ENCODE measurements at regions not wholly inside any gene's neighbourhood (a gene's known extent, or its start where the extent isn't known, plus 50 kb on each side); places are given as distances from the start of the nearest gene placed in this dataset.

- DNase-seq (ENCODE audit: extremely low read depth, low read depth), result no peak
These were observed 55.3 kb upstream of the POM121L12 start for GRCh38 chr7:52980129-52980528.

DNA sequence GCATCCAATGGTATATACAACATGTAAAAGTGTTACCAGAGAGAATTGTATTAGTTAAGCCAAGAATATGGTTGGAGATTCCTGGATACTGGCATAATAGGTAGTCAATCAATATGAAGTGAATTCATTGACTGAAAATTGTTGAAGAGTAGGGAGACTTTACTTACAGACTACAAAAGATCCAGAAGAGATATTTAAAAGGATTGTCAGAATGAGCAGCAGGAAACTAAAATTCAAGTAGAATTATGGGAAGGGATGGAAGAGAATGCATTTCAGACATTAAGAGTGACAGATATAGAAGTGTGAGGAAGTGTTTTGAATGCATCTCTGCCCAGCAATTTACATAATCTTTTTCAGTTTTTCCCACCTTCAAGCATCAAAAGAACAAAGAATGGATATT, 62.3 kb upstream of the POM121L12 start:
- DNase-seq (ENCODE audit: extremely low read depth, low read depth), result no peak

- DNase-seq (ENCODE audit: extremely low read depth, low read depth), result no peak
These were observed 72.9 kb upstream of the POM121L12 start for GRCh38 chr7:52962402-52963076.

- no peak for DNase-seq (ENCODE audit: extremely low read depth, low read depth)
These were observed 74.3 kb upstream of the POM121L12 start for GRCh38 chr7:52961084-52961483.

- DNase-seq (ENCODE audit: extremely low read depth, low read depth), result no peak
These were observed 75.4 kb upstream of the POM121L12 start for GRCh38 chr7:52959878-52960660.

GRCh38 chr7:52959336-52959735, 76.1 kb upstream of the POM121L12 start:
- no peak for DNase-seq (ENCODE audit: extremely low read depth, low read depth)

GRCh38 chr7:52958621-52959140, 76.8 kb upstream of the POM121L12 start:
- no peak for DNase-seq (ENCODE audit: extremely low read depth, low read depth)

DNA sequence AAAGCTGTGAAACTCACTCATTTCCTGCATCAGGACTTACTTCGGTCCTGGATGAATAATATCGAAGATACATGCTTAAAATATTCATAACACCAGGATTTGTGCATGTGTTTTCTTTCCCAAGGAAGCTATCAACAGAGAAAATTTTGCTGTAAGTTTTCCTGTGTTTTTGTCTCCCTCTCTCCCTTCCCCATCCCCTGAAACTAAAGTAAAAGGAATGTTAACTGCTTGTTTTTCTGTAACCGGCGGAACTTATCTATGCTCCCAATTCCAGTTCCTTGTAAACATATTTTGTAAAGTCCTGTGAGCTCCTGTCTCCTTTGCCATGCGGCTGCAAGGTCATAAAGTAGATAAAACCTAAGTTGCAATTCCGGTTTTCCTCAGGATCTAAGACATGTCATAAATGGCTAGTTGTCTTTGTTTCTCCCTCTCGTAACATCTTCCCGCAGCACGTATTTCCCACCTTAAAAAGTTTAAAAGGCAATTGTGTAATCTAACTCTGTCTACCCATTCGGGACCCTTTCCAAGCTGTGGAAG, 79.0 kb upstream of the POM121L12 start:
- no peak for DNase-seq (ENCODE audit: extremely low read depth, low read depth)

- DNase-seq (ENCODE audit: extremely low read depth, low read depth), result no peak
These were observed 79.9 kb upstream of the POM121L12 start for GRCh38 chr7:52955522-52955921.

DNA sequence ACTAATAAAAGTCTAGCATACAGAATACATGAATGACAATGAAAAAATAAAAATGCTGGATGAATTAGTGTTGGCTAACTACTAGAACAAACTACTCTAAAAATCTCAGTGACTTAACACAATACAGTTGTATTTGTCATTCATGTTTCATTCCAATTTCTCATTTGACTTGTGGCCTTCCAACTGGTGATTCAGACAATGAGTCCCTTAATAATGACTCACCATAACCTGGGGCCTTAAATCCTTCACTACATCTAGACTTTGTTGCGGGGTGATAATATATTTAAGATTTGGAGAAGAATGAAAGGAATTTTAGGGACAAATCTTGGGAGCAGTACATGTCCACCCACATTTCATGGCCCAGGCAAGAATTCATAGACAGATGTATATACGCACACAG, 90.5 kb upstream of the POM121L12 start:
- no peak for DNase-seq (ENCODE audit: extremely low read depth, low read depth)

DNA sequence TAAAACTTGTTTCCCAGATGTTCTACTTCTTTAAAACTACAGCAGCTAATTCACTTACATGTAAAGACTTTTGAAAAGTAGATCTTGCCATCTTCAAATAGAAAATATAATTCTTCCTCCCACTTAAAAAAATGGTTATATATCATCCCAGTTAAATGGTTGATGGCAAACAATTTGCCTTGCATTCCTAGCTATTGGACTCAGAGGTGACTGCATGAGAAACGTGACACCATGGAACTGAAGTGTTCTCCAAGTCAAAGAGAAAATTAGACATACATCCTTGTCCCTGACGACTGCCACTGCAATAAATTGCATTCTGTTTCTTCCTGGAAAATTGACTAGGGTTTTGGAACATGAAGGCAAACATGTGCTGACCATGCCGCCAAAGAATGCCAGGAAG, 95.0 kb upstream of the POM121L12 start:
- no peak for DNase-seq (ENCODE audit: extremely low read depth, low read depth)

DNA sequence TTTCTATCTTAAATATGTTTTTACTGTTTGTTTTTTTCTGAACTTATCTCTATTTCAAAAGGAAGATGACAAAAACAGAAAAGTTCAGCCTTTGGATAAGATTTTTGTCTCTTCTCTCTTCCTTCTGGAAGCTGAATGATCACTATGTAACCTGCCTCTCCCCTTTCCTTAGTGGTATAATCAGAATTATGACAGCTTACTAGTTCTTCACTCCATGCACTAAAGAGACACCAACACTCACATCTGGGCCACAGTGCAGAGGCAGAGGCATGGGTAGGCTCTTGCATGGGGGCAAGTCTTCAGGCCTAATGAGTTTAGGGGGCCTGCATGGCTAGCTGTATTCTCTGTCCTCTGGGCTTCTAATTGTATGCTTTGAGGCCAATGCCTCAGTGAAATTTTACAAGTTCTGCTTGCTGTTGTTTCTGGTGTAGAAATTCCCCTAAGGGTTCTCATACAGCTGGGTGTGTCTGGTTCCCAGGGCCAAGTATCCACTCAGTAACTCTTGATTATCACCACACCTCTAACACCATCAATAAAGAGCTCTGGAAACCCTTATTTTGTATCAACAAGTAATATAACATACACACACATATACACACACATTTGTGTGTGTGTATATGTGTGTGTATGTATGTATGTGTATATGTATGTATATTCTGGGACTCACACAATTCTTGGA, 96.8 kb upstream of the POM121L12 start:
- no peak for DNase-seq (ENCODE audit: extremely low read depth, low read depth)

GRCh38 chr7:52936750-52937149, 98.7 kb upstream of the POM121L12 start:
- no peak for DNase-seq (ENCODE audit: extremely low read depth, low read depth)

- no peak for DNase-seq (ENCODE audit: extremely low read depth, low read depth)
These were observed 106.8 kb upstream of the POM121L12 start for GRCh38 chr7:52928591-52928990.

DNA sequence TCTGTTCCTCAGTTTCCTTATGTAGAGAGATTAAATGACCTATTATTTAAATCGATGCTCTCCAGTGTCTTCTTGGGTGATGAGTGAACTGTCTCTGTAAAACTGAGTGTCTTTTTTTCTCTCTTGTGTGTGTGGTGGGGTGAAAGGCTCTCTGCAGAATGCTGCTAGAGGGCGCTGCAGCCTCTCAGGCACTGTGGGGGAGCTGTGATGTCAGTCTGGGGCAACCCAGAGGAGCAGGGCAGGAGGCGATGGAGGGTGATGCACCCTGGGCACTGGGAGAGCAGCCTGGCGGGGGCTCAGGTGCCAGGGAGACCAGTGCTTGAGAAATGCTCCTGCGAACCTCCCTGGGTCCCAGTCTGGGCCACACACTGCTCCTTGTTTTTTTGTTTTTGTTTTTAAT, 110.1 kb upstream of the POM121L12 start:
- DNase-seq (ENCODE audit: extremely low read depth, low read depth), result no peak

GRCh38 chr7:52920977-52921376, 114.5 kb upstream of the POM121L12 start:
- no peak for DNase-seq (ENCODE audit: extremely low read depth, low read depth)

DNA sequence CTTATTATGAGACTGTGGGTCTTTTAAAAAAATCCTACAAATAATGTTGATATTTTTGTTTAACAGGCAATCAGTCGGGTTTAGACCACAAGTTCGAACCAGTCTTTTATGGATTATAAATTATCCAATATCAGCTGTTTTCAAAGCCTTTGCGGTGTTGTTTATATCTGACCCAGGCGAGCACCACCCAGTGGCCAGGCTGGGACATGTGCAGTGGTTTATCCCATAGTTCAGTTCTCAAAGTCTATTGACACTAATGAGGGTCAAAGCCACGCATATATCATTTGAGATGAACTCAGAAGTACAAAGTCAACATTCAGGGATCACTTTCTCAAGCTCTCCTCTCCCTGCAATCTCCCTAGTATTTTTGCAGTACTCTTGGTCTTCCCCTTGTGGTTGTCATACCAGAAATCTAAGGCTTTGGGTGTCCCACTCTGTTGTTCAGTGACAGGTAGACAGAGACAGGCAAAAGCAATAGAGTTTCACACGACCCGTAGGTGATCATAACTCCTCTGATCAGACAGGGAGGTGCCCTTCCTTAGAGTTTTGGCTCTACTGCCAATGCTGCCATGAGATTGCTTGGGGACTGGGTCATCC, 117.4 kb upstream of the POM121L12 start:
- no peak for DNase-seq (ENCODE audit: extremely low read depth, low read depth)

- DNase-seq (ENCODE audit: extremely low read depth, low read depth), result no peak
These were observed 123.6 kb upstream of the POM121L12 start for GRCh38 chr7:52911795-52912194.

- no peak for DNase-seq (ENCODE audit: extremely low read depth, low read depth)
These were observed 124.1 kb upstream of the POM121L12 start for GRCh38 chr7:52911326-52911725.

GRCh38 chr7:52909935-52910334, 125.5 kb upstream of the POM121L12 start:
- DNase-seq (ENCODE audit: extremely low read depth, low read depth), result no peak

DNA sequence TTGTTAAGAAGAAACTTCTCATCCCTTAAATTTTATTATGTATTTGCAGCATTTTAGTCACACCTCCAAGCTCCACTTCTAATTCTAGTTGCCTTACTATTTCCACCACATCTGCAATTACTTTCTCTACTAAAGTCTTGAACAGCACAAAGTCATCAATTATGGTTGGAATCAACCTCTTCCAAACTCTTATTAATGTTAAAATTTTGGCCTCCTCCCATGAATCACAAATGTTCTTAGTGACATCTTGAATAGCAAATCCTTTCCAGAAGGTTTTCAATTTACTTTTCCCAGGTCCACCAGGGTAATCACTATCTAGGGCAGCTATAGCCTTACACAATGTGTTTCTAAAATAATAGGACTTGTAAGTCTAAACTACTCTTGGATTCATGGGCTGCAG, 126.3 kb upstream of the POM121L12 start:
- DNase-seq (ENCODE audit: extremely low read depth, low read depth), result no peak
